ENCODE measurements at regions not wholly inside any gene's neighbourhood (a gene's known extent, or its start where the extent isn't known, plus 50 kb on each side); places are given as distances from the start of the nearest gene placed in this dataset.

- Histone ChIP-seq H3K9me1 (replicated peaks; ENCODE audit: control insufficient read depth, extremely low read depth, insufficient read depth, low read length) (no peaks in the 10 kb centered on the region), H3K36me3 (ENCODE audit: control insufficient read depth in 2 of 2, extremely low read depth in 1 of 2, insufficient read depth in 2 of 2, low read length in 2 of 2) (no peaks in the 10 kb centered on the region), H3K4me3 (replicated peaks in 1 of 3; ENCODE audit: insufficient read depth in 1 of 3, low read depth in 1 of 3, low read length in 3 of 3) (no peak overlapping the region), H4K20me1 (replicated peaks; ENCODE audit: control insufficient read depth, extremely low read depth, insufficient read depth, low read length) (no peaks in the 10 kb centered on the region), H3K27ac (ENCODE audit: insufficient read depth, low read depth, low read length) (no peak overlapping the region), H2AFZ (ENCODE audit: low read depth, low read length) (no peak overlapping the region), H3K79me2 (ENCODE audit: control insufficient read depth, insufficient read depth, low read length) (no peaks in the 10 kb centered on the region), H3K4me2 (ENCODE audit: insufficient read depth, low read length) (no peak overlapping the region), H3K27me3 (ENCODE audit: control insufficient read depth in 2 of 2, insufficient read depth in 2 of 2, low read length in 2 of 2) (peaks cover 0 to 2% of the 10 kb centered on the region in 2 experiments), H3K9ac (replicated peaks; ENCODE audit: extremely low read depth, insufficient read depth, low read length) (no peak overlapping the region), H3K4me1 (ENCODE audit: control insufficient read depth, extremely low read depth, insufficient read depth, low read length) (no peaks in the 10 kb centered on the region), H3K9me3 (replicated peaks; ENCODE audit: control insufficient read depth, insufficient read depth, low read length) (no peaks in the 10 kb centered on the region)
- ChIA-PET CTCF (no interaction called here), POLR2A (no interaction called here)
- FAIRE-seq (no peak), DNase-seq (ENCODE audit: low read depth, low spot score) (no peak)
- intact Hi-C loops (cut with micrococcal nuclease), result no loop called here
- dilution Hi-C loops (cut with MboI; ENCODE audit: extremely low pct_ligation_motif_present, low sequenced_read_pairs), result no loop called here
- no TSS peak for BruUV-seq (replicated peaks)
- TF ChIP-seq JUN (IDR thresholded peaks at IDR 0.05; ENCODE audit: borderline replicate concordance, insufficient read depth, insufficient read length, low read depth) (no peak), FOS (IDR thresholded peaks at IDR 0.05; ENCODE audit: borderline replicate concordance, insufficient read depth, low read length) (peak; percentile 6)
These were observed 79.6 kb upstream of the NABP1 start for GRCh38 chr2:191598296-191598695.

DNA sequence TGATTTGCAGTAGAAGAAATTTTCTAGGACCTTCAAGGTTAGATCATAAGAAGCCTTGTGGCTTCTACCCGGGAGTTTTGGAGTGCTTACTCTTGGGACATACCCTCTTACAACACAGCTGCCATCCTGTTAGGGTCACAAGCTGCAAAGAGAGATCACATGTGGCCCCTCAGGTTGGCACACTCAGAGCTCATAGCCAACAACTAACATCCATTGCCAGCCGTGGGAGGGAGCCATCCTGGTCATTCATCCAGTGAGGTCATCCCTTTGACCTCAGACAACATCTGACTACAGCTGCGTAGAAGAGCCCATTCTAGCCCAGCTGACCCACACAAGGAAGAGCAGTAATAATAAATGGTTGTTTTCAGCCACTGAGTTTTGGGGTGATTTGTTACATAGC, 76.9 kb upstream of the NABP1 start:
- intact Hi-C loops (cut with micrococcal nuclease) (no loop called here), dilution Hi-C loops (cut with MboI; ENCODE audit: extremely low pct_ligation_motif_present, low sequenced_read_pairs) (no loop called here)
- POLR2A ChIA-PET, result interaction anchor here (1.2 kb wide), 1 partner anchor 76 kb away, joined by 3 read pairs; no protein-coding TSS in a partner anchor
- H3K79me2 ChIP-seq (ENCODE audit: control insufficient read depth, insufficient read depth, low read length), result no peaks in the 10 kb centered on the region
- H2AFZ ChIP-seq (ENCODE audit: low read depth, low read length), result no peak overlapping the region
- CTCF ChIA-PET, result no interaction called here
- H3K27me3 ChIP-seq (ENCODE audit: control insufficient read depth in 2 of 2, insufficient read depth in 2 of 2, low read length in 2 of 2), result no peaks in the 10 kb centered on the region
- no peak overlapping the region for H3K4me2 ChIP-seq (ENCODE audit: insufficient read depth, low read length)
- H3K4me3 ChIP-seq (replicated peaks in 1 of 3; ENCODE audit: insufficient read depth in 1 of 3, low read depth in 1 of 3, low read length in 3 of 3), result no peak overlapping the region
- no peak overlapping the region for H3K27ac ChIP-seq (ENCODE audit: insufficient read depth, low read depth, low read length)
- H3K36me3 ChIP-seq (ENCODE audit: control insufficient read depth in 2 of 2, extremely low read depth in 1 of 2, insufficient read depth in 2 of 2, low read length in 2 of 2), result no peaks in the 10 kb centered on the region
- DNase-seq (ENCODE audit: low read depth, low spot score) (no peak), FAIRE-seq (no peak)
- H3K4me1 ChIP-seq (ENCODE audit: control insufficient read depth, extremely low read depth, insufficient read depth, low read length), result no peaks in the 10 kb centered on the region
- BruUV-seq (replicated peaks), result no TSS peak
- TF ChIP-seq POLR2AphosphoS5 (IDR thresholded peaks at IDR 0.05; ENCODE audit: insufficient read depth, low read depth, low read length) (no peak), EZH2 (IDR thresholded peaks at IDR 0.05; ENCODE audit: borderline replicate concordance, low read depth, low read length, severe bottlenecking) (no peak), GATA2 (IDR thresholded peaks at IDR 0.05; ENCODE audit: insufficient read depth, insufficient read length, low read depth, low read length) (no peak), POLR2A (IDR thresholded peaks at IDR 0.05; ENCODE audit: low read depth, low read length) (no peak), CTCF (IDR thresholded peaks at IDR 0.05; ENCODE audit: extremely low read depth in 1 of 2, insufficient read depth in 1 of 2, low read depth in 1 of 2, low read length in 2 of 2) (no peak), MYC (IDR thresholded peaks at IDR 0.05; ENCODE audit: low read depth, low read length) (no peak), MAX (IDR thresholded peaks at IDR 0.05; ENCODE audit: insufficient read depth, insufficient read length) (no peak), FOS (IDR thresholded peaks at IDR 0.05; ENCODE audit: borderline replicate concordance, insufficient read depth, low read length) (no peak), JUN (IDR thresholded peaks at IDR 0.05; ENCODE audit: borderline replicate concordance, insufficient read depth, insufficient read length, low read depth) (no peak)
- H3K9me1 ChIP-seq (replicated peaks; ENCODE audit: control insufficient read depth, extremely low read depth, insufficient read depth, low read length), result no peaks in the 10 kb centered on the region
- H3K9me3 ChIP-seq (replicated peaks; ENCODE audit: control insufficient read depth, insufficient read depth, low read length), result no peaks in the 10 kb centered on the region
- no peak overlapping the region for H3K9ac ChIP-seq (replicated peaks; ENCODE audit: extremely low read depth, insufficient read depth, low read length)
- no peaks in the 10 kb centered on the region for H4K20me1 ChIP-seq (replicated peaks; ENCODE audit: control insufficient read depth, extremely low read depth, insufficient read depth, low read length)

Data from endothelial cell of umbilical vein (primary cell).